Left ventricle myocardium inferior (tissue), 1 donor: ENCODE measurements at regions not wholly inside any gene's neighbourhood (a gene's known extent, or its start where the extent isn't known, plus 50 kb on each side); places are given as distances from the start of the nearest gene placed in this dataset.

Experiments used
- DNase-seq: peaks from one replicate; pipeline ENCODE4 v3.0.0-alpha.2; 2020
- H3K27ac ChIP-seq: fragments of 200-600 bp; replicated peaks from 2 replicates; pipeline ENCODE4 v1.8.0; 2021
- H3K27me3 ChIP-seq: fragments of 200-600 bp; 2 replicates; pipeline ENCODE4 v1.8.0; 2021; ENCODE audit warnings: low read depth
- H3K36me3 ChIP-seq: fragments of 200-600 bp; 2 replicates; pipeline ENCODE4 v1.8.0; 2021
- H3K4me1 ChIP-seq: fragments of 200-600 bp; 2 replicates; pipeline ENCODE4 v1.8.0; 2021
- H3K4me3 ChIP-seq: fragments of 200-600 bp; 2 replicates; pipeline ENCODE4 v1.8.0; 2021; ENCODE audit warnings: mild to moderate bottlenecking, moderate library complexity
- H3K9me3 ChIP-seq: fragments of 200-600 bp; replicated peaks from 2 replicates; pipeline ENCODE4 v1.8.0; 2021
- CTCF ChIP-seq: fragments of 200-600 bp; IDR thresholded peaks from 2 replicates; pipeline ENCODE4 v1.8.0; 2021; ENCODE audit warnings: antibody characterized with exemption, mild to moderate bottlenecking, borderline replicate concordance
- intact Hi-C: fragments of 100-400 bp; cut with micrococcal nuclease; formaldehyde crosslinking; loops from one replicate; pipeline ENCODE4 v1.11.0; 2022
- donor health status: DM: no; HTN: yes; CAD: no; lungs with severe emphysema.

DNA sequence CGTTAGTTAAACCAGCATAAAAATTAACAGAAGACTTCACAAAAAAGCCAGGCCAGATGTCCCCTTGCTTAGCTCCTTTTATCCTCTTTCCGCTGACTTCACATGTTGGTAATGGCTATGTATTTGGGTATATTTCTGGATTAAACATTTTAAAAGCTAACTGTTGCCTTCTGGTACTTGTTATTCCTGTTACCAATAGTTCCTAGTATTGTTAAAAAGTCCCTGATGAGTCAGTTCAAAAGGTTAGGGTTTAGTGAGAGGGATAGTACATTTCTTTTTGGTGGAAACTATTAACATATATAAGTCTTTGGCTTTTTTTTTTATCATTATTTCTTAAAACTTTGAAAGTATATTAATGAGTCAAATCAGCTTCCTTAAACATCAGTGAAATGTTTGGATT lies 103.2 kb upstream of the ELL2 start:
- peaks cover 10% of the 10 kb centered on the region for H3K4me1 ChIP-seq
- intact Hi-C loops = no loop called here
- no peak overlapping the region for H3K4me3 ChIP-seq
- H3K36me3 ChIP-seq = no peaks in the 10 kb centered on the region
- no peak for DNase-seq
- no peak for TF ChIP-seq CTCF
- no peak overlapping the region for H3K27ac ChIP-seq
- no peaks in the 10 kb centered on the region for H3K27me3 ChIP-seq
- H3K9me3 ChIP-seq = no peaks in the 10 kb centered on the region

DNA sequence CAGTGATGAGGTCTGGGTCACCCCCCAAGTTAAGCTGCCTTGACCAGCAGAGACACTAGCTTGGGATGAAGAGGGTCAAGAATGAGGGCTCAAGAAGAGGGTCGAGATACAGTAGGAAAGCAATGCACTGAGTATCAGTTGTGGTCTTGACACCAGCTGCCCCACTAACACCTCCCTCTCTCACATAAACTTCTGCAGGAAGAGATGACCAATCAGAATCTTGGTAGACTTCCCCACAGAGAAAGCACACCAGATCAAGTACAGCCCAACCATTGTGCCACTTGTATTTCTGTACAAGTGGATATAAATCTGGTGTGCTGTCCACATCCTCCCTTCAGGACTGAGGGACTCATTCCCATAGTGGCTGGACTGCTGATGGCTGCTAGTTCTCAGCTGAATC lies 101.2 kb upstream of the ELL2 start:
- no peak for DNase-seq
- no peak for TF ChIP-seq CTCF
- H3K4me3 ChIP-seq = no peak overlapping the region
- H3K9me3 ChIP-seq = no peaks in the 10 kb centered on the region
- H3K4me1 ChIP-seq = peaks cover 6% of the 10 kb centered on the region
- no peak overlapping the region for H3K27ac ChIP-seq
- no peaks in the 10 kb centered on the region for H3K36me3 ChIP-seq
- no peaks in the 10 kb centered on the region for H3K27me3 ChIP-seq
- intact Hi-C loops = no loop called here

DNA sequence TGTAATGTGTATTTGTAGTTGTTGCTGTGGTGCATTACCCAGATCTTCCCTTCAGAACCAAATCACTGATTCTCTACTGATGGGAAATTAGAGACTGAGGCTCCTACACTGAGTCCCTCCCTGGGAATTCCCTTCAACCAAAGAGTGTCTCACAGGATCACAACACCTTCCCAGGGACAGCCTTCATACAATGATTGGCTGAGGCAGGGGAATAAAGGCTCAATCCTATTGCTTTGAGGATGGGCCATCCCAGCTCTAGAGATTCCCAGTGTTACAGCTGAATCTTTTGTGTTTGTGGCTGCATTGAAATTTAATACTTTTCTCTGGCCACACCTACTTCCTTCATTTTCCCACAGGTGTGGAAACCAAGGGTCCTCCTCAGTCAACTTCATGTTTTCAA lies 96.4 kb upstream of the ELL2 start:
- Histone ChIP-seq H3K9me3 (no peaks in the 10 kb centered on the region), H3K36me3 (no peaks in the 10 kb centered on the region), H3K27me3 (no peaks in the 10 kb centered on the region), H3K4me1 (no peaks in the 10 kb centered on the region), H3K27ac (no peak overlapping the region), H3K4me3 (no peak overlapping the region)
- no peak for DNase-seq
- intact Hi-C loops = no loop called here
- no peak for TF ChIP-seq CTCF

DNA sequence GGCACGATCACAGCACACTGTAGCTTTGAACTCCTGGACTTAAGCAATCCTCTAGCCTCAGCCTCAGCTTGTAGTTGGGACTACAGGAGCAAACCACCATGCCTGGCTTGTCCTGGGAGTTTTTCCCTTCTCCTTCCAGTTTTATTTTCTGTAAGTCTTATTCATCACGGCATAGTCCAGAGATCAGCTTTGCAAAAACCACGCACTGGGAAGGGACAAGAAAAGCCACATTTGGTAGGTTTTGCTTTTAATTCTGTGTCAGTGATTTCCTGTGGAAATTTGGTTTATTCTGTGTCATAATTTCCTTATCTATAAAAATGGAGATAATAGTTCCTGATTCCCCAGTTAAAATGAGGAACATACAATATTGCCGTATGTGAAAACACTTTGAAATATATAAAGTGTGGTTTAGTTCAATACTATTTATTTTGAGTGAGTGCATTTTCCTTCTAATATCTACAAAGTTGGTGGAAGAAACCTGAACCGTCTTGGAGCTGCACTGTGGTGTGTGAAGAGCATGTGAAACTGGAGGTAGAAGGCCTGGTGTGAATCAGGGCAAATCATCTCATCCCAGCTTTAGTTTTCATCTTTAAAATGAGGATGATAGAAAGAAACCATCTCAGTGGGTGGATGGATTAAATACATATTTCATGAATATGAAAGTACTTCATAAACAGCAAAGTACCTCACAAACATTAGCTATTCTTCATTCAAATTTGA lies 92.8 kb upstream of the ELL2 start:
- H3K27ac ChIP-seq = no peak overlapping the region
- no peaks in the 10 kb centered on the region for H3K36me3 ChIP-seq
- no peaks in the 10 kb centered on the region for H3K27me3 ChIP-seq
- intact Hi-C loops = no loop called here
- DNase-seq = no peak
- H3K9me3 ChIP-seq = peaks cover 6% of the 10 kb centered on the region
- no peak overlapping the region for H3K4me3 ChIP-seq
- no peak for TF ChIP-seq CTCF
- peaks cover 10% of the 10 kb centered on the region for H3K4me1 ChIP-seq

DNA sequence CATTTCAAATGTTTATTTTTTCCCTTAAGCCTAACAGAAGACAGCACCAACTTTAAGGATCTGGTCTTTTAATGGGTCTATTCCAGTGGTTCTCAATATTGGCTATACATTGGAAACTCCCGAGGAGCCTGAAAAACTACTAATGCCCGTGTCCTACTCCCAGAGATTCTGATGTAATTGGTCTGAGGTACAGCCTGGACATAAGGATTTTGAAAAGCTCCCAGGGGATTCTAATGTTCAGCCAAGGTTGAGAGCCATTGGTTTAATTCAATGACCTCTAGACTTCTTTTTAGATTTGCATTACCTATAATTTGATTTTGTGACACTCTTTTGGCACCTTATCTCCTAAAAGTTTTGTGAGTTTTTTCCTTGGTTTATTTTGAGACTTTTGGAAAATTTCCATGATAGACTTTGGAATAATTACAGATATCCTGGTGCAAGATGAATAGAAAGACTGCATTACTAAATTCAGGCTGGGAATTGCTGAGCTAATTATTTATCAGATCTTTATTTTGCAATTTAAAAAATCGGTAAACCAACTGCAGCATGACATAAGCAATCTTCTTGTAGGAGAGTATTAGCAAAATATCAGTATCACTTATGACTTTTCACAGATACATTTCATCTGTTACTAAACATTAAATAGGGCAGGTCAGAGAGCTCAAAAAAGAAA lies 91.5 kb upstream of the ELL2 start:
- intact Hi-C loops = no loop called here
- no peak overlapping the region for H3K27ac ChIP-seq
- DNase-seq = no peak
- H3K4me3 ChIP-seq = no peak overlapping the region
- H3K27me3 ChIP-seq = no peaks in the 10 kb centered on the region
- H3K4me1 ChIP-seq = peaks cover 13% of the 10 kb centered on the region
- TF ChIP-seq CTCF = no peak
- no peaks in the 10 kb centered on the region for H3K36me3 ChIP-seq
- peaks cover 6% of the 10 kb centered on the region for H3K9me3 ChIP-seq
